Progenitor cell of endocrine pancreas (in vitro differentiated cells): ENCODE measurements at regions not wholly inside any gene's neighbourhood (a gene's known extent, or its start where the extent isn't known, plus 50 kb on each side); places are given as distances from the start of the nearest gene placed in this dataset.
"Not testable (repeated sequence)": the region's sequence is repeated elsewhere in the genome, so short reads cannot be mapped to it uniquely, and the experiment has no call there.

ENCODE experiments used
- DNase-seq: peaks from one replicate; pipeline ENCODE4 v3.0.0; 2021; ENCODE audit warnings: low spot score; ENCODE audit not compliant: unreplicated experiment
- H3K27ac Mint-ChIP-seq: 2 replicates; pipeline ENCODE4 v1.8.0; 2021; ENCODE audit warnings: mild to moderate bottlenecking, moderate library complexity, mixed read lengths
- H3K27me3 Mint-ChIP-seq: 2 replicates; pipeline ENCODE4 v1.8.0; 2021; ENCODE audit warnings: mixed read lengths
- H3K36me3 Mint-ChIP-seq: 2 replicates; pipeline ENCODE4 v1.8.0; 2022; ENCODE audit warnings: mixed read lengths; ENCODE audit not compliant: insufficient read depth
- H3K4me1 Mint-ChIP-seq: 2 replicates; pipeline ENCODE4 v1.8.0; 2021; ENCODE audit warnings: low read depth, mixed read lengths
- H3K4me3 Mint-ChIP-seq: 2 replicates; pipeline ENCODE4 v1.8.0; 2021; ENCODE audit warnings: low read depth, mild to moderate bottlenecking, moderate library complexity, mixed read lengths
- H3K9me3 Mint-ChIP-seq: 2 replicates; pipeline ENCODE4 v1.8.0; 2021; ENCODE audit warnings: low read depth, mixed read lengths
- CTCF ChIP-seq: fragments of 200-600 bp; sonication (generic); IDR thresholded peaks from one replicate; pipeline ENCODE4 v1.5.0; 2021; ENCODE audit warnings: antibody characterized with exemption, mild to moderate bottlenecking; ENCODE audit not compliant: unreplicated experiment

GRCh38 chr2:59171019-59171418, 929.9 kb upstream of the FANCL start:
- Mint-ChIP-seq H3K27ac (no peak overlapping the region), H3K36me3 (no peaks in the 10 kb centered on the region)

GRCh38 chr2:59168766-59169165, 927.6 kb upstream of the FANCL start:
- Mint-ChIP-seq H3K36me3 (no peaks in the 10 kb centered on the region), H3K9me3 (no peaks in the 10 kb centered on the region), H3K27ac (no peak overlapping the region), H3K4me3 (no peak overlapping the region), H3K4me1 (peaks cover 10% of the 10 kb centered on the region), H3K27me3 (no peaks in the 10 kb centered on the region)
- no peak for TF ChIP-seq CTCF
- DNase-seq = no peak

More at GRCh38 chr2:59171019-59171418, 929.9 kb upstream of the FANCL start:
- Mint-ChIP-seq H3K4me1 (peaks cover 16% of the 10 kb centered on the region), H3K4me3 (no peak overlapping the region), H3K27me3 (peaks cover 3% of the 10 kb centered on the region), H3K9me3 (no peaks in the 10 kb centered on the region)
- DNase-seq = no peak
- TF ChIP-seq CTCF = no peak

GRCh38 chr2:59167514-59167913, 926.4 kb upstream of the FANCL start:
- peaks cover 2% of the 10 kb centered on the region for H3K9me3 Mint-ChIP-seq
- DNase-seq = no peak
- H3K27me3 Mint-ChIP-seq = no peaks in the 10 kb centered on the region

GRCh38 chr2:59157908-59158307, 916.8 kb upstream of the FANCL start:
- not testable (repeated sequence) for H3K27ac Mint-ChIP-seq, H3K36me3 Mint-ChIP-seq, H3K9me3 Mint-ChIP-seq, H3K4me3 Mint-ChIP-seq, DNase-seq, H3K4me1 Mint-ChIP-seq, H3K27me3 Mint-ChIP-seq

More at GRCh38 chr2:59167514-59167913, 926.4 kb upstream of the FANCL start:
- Mint-ChIP-seq H3K27ac (no peak overlapping the region), H3K4me1 (peaks cover 10% of the 10 kb centered on the region), H3K4me3 (no peak overlapping the region), H3K36me3 (no peaks in the 10 kb centered on the region)
- no peak for TF ChIP-seq CTCF

GRCh38 chr2:59151805-59152204, 910.7 kb upstream of the FANCL start:
- TF ChIP-seq CTCF = no peak
- DNase-seq = no peak
- H3K27ac Mint-ChIP-seq = no peak overlapping the region
- no peak overlapping the region for H3K4me3 Mint-ChIP-seq
- no peaks in the 10 kb centered on the region for H3K4me1 Mint-ChIP-seq
- no peaks in the 10 kb centered on the region for H3K9me3 Mint-ChIP-seq
- H3K27me3 Mint-ChIP-seq = no peaks in the 10 kb centered on the region
- no peaks in the 10 kb centered on the region for H3K36me3 Mint-ChIP-seq

GRCh38 chr2:59150217-59150849, 909.2 kb upstream of the FANCL start:
- no peaks in the 10 kb centered on the region for H3K9me3 Mint-ChIP-seq
- no peaks in the 10 kb centered on the region for H3K36me3 Mint-ChIP-seq
- no peaks in the 10 kb centered on the region for H3K4me1 Mint-ChIP-seq
- no peak overlapping the region for H3K27ac Mint-ChIP-seq
- DNase-seq = no peak
- TF ChIP-seq CTCF = no peak
- no peaks in the 10 kb centered on the region for H3K27me3 Mint-ChIP-seq
- no peak overlapping the region for H3K4me3 Mint-ChIP-seq
